A673 (cell line): ENCODE measurements at regions not wholly inside any gene's neighbourhood (a gene's known extent, or its start where the extent isn't known, plus 50 kb on each side); places are given as distances from the start of the nearest gene placed in this dataset.
A peak's percentile ranks its signal among the peaks of the same experiment; 100 is the strongest.

Source experiments
- BruUV-seq: library from RNA; stranded (reverse); fragments of 400-500 nt; replicated peaks from 2 replicates; lab custom pipeline; 2021; lab: Mats Ljungman, UMichigan
- CTCF ChIA-PET: fragments of 300-600 bp; sonication (Branson Sonifier 250); formaldehyde crosslinking; loops from one replicate; lab custom pipeline; 2022; ENCODE audit warnings: antibody characterized with exemption; lab: Charles Lee
- POLR2A ChIA-PET: fragments of 300-600 bp; sonication (Branson Sonifier 250); formaldehyde crosslinking; loops from one replicate; lab custom pipeline; 2022; ENCODE audit warnings: antibody characterized with exemption; ENCODE audit not compliant: low non-redundant PET; lab: Charles Lee
- DNase-seq: peaks from one replicate; pipeline ENCODE4 v3.0.0-alpha.2; 2015; ENCODE audit warnings: low spot score
- H3K27ac ChIP-seq: fragments of 200-600 bp; sonication (generic); 2 replicates; pipeline ENCODE4 v1.5.1; 2016; ENCODE audit warnings: mixed run types, low read depth, mild to moderate bottlenecking, mixed read lengths, antibody characterized with exemption, low read length; ENCODE audit not compliant: poor library complexity, severe bottlenecking
- H3K27me3 ChIP-seq: fragments of 200-600 bp; sonication (generic); replicated peaks from 2 replicates; pipeline ENCODE4 v1.6.1; 2017; ENCODE audit warnings: mixed run types, low read depth, mild to moderate bottlenecking, mixed read lengths, antibody characterized with exemption, low read length; ENCODE audit not compliant: insufficient read depth, poor library complexity
- H3K36me3 ChIP-seq: fragments of 200-600 bp; sonication (generic); 2 replicates; pipeline ENCODE4 v1.6.1; 2016; ENCODE audit warnings: mixed run types, mild to moderate bottlenecking, mixed read lengths, antibody characterized with exemption, low read length; ENCODE audit not compliant: insufficient read depth, poor library complexity, severe bottlenecking
- H3K4me1 ChIP-seq: fragments of 200-600 bp; sonication (generic); 2 replicates; pipeline ENCODE4 v1.6.1; 2017; ENCODE audit warnings: mixed run types, mild to moderate bottlenecking, mixed read lengths, antibody characterized with exemption, low read length; ENCODE audit not compliant: insufficient read depth, poor library complexity, severe bottlenecking
- H3K4me3 ChIP-seq: fragments of 200-600 bp; sonication (generic); 2 replicates; pipeline ENCODE4 v1.5.1; 2016; ENCODE audit warnings: low read depth, mixed run types, mild to moderate bottlenecking, mixed read lengths, low read length; ENCODE audit not compliant: poor library complexity, severe bottlenecking
- H3K9me3 ChIP-seq: fragments of 200-600 bp; sonication (generic); 2 replicates; pipeline ENCODE4 v1.6.1; 2016; ENCODE audit warnings: mixed run types, low read depth, mild to moderate bottlenecking, mixed read lengths, antibody characterized with exemption, low read length; ENCODE audit not compliant: poor library complexity, severe bottlenecking
- CTCF ChIP-seq: fragments of 300-800, 200-600 bp; sonication (generic); conservative IDR thresholded peaks from 2 replicates; pipeline ENCODE4 v1.5.1; 2017; ENCODE audit warnings: low read depth, mild to moderate bottlenecking, antibody characterized with exemption, low read length, moderate library complexity, mixed read lengths
- EZH2 ChIP-seq: fragments of 200-600 bp; sonication (generic); IDR thresholded peaks from 2 replicates; pipeline ENCODE4 v1.6.1; 2017; ENCODE audit warnings: borderline replicate concordance, low read depth, mild to moderate bottlenecking, mixed read lengths, antibody characterized with exemption, low read length; ENCODE audit not compliant: poor library complexity, severe bottlenecking
- intact Hi-C: fragments of 100-400 bp; cut with micrococcal nuclease; formaldehyde crosslinking; loops from one replicate; pipeline ENCODE4 v1.10.0; 2022; ENCODE audit not compliant: unreplicated experiment

- POLR2A ChIA-PET: no interaction called here
- H3K27me3 ChIP-seq: no peaks in the 10 kb centered on the region
- H3K36me3 ChIP-seq: no peaks in the 10 kb centered on the region
- BruUV-seq: no TSS peak
- intact Hi-C loops: no loop called here
- TF ChIP-seq CTCF (0 out of 2 replicates have a peak, but pooled peaks have one; percentile 25), EZH2 (no peak)
- H3K9me3 ChIP-seq: peaks cover 11% of the 10 kb centered on the region
- CTCF ChIA-PET: no interaction called here
- no peak overlapping the region for H3K4me3 ChIP-seq
- no peak overlapping the region for H3K27ac ChIP-seq
- H3K4me1 ChIP-seq: no peaks in the 10 kb centered on the region
- no peak for DNase-seq
These were observed 987.6 kb upstream of the RBFOX1 start for GRCh38 chr16:6345090-6345489.

GRCh38 chr16:6343157-6343556, 989.5 kb upstream of the RBFOX1 start:
- Histone ChIP-seq H3K4me1 (no peaks in the 10 kb centered on the region), H3K27me3 (no peaks in the 10 kb centered on the region), H3K9me3 (peaks cover 11% of the 10 kb centered on the region), H3K27ac (no peak overlapping the region), H3K4me3 (no peak overlapping the region), H3K36me3 (no peaks in the 10 kb centered on the region)
- ChIA-PET POLR2A (no interaction called here), CTCF (no interaction called here)
- TF ChIP-seq CTCF (no peak), EZH2 (no peak)
- BruUV-seq: no TSS peak
- intact Hi-C loops: no loop called here
- peak; percentile 53 for DNase-seq

- no peak for TF ChIP-seq EZH2
- TF ChIP-seq CTCF: no peak
- H3K4me3 ChIP-seq: no peak overlapping the region
- H3K27ac ChIP-seq: no peak overlapping the region
- no peaks in the 10 kb centered on the region for H3K27me3 ChIP-seq
- DNase-seq: peak; percentile 34
- H3K9me3 ChIP-seq: peaks cover 11% of the 10 kb centered on the region
- BruUV-seq: no TSS peak
- ChIA-PET CTCF (no interaction called here), POLR2A (interaction anchor here (0.6 kb wide), 1 partner anchor 194 kb away, joined by 5 read pairs; no protein-coding TSS in a partner anchor)
- H3K36me3 ChIP-seq: no peaks in the 10 kb centered on the region
- intact Hi-C loops: no loop called here
- H3K4me1 ChIP-seq: no peaks in the 10 kb centered on the region
These were observed 990.7 kb upstream of the RBFOX1 start for GRCh38 chr16:6341981-6342380.
